DOHH2 (cell line): ENCODE measurements at regions not wholly inside any gene's neighbourhood (a gene's known extent, or its start where the extent isn't known, plus 50 kb on each side); places are given as distances from the start of the nearest gene placed in this dataset.

Experiments
- H3F3A ChIP-seq: fragments of 200-600 bp; sonication (generic), shearing (Covaris generic); 2 replicates; pipeline ENCODE4 v1.6.0; 2016; ENCODE audit warnings: antibody characterized with exemption, mild to moderate bottlenecking; ENCODE audit not compliant: control insufficient read depth, insufficient read depth
- H3K27ac ChIP-seq: fragments of 200-600 bp; sonication (generic); 2 replicates; pipeline ENCODE4 v1.5.1; 2014; ENCODE audit warnings: low read depth, mild to moderate bottlenecking, low read length, moderate library complexity
- H3K27me3 ChIP-seq: fragments of 200-600 bp; sonication (generic); 2 replicates; pipeline ENCODE4 v1.6.1; 2014; ENCODE audit warnings: mild to moderate bottlenecking, low read length, mixed read lengths; ENCODE audit not compliant: control insufficient read depth
- H3K36me3 ChIP-seq: fragments of 200-600 bp; sonication (generic); 2 replicates; pipeline ENCODE4 v1.6.1; 2014; ENCODE audit warnings: mild to moderate bottlenecking, low read length, moderate library complexity, mixed read lengths; ENCODE audit not compliant: control insufficient read depth
- H3K4me1 ChIP-seq: fragments of 200-600 bp; sonication (generic); 2 replicates; pipeline ENCODE4 v1.6.1; 2014; ENCODE audit warnings: mild to moderate bottlenecking, low read length, mixed read lengths; ENCODE audit not compliant: control insufficient read depth
- H3K4me2 ChIP-seq: fragments of 200-600 bp; sonication (generic); 2 replicates; pipeline ENCODE4 v1.6.0; 2014; ENCODE audit warnings: mild to moderate bottlenecking, low read length, moderate library complexity
- H3K4me3 ChIP-seq: fragments of 200-600 bp; sonication (generic); 2 replicates; pipeline ENCODE4 v1.5.1; 2014; ENCODE audit warnings: mild to moderate bottlenecking, low read length, mixed read lengths
- H3K79me2 ChIP-seq: fragments of 200-600 bp; sonication (generic); 2 replicates; pipeline ENCODE4 v1.6.1; 2014; ENCODE audit warnings: mild to moderate bottlenecking, low read length, mixed read lengths; ENCODE audit not compliant: control insufficient read depth
- H3K9me2 ChIP-seq: fragments of 200-600 bp; sonication (generic); replicated peaks from 2 replicates; pipeline ENCODE4 v1.6.1; 2014; ENCODE audit warnings: mild to moderate bottlenecking, low read length, mixed read lengths; ENCODE audit not compliant: control insufficient read depth
- H3K9me3 ChIP-seq: fragments of 200-600 bp; sonication (generic); 2 replicates; pipeline ENCODE4 v1.6.1; 2014; ENCODE audit warnings: antibody characterized with exemption, low read length, mixed read lengths; ENCODE audit not compliant: control insufficient read depth, insufficient read depth
- H4K20me1 ChIP-seq: fragments of 200-600 bp; sonication (generic); 2 replicates; pipeline ENCODE4 v1.6.0; 2014; ENCODE audit warnings: low read depth, mild to moderate bottlenecking, antibody characterized with exemption, low read length, moderate library complexity; ENCODE audit not compliant: control insufficient read depth, insufficient read depth
- CTCF ChIP-seq: fragments of 200-600 bp; sonication (generic); IDR thresholded peaks from one replicate; pipeline ENCODE4 v1.5.1; 2014; ENCODE audit warnings: antibody characterized with exemption, mild to moderate bottlenecking, low read depth, low read length; ENCODE audit not compliant: poor library complexity, severe bottlenecking
- EZH2phosphoT487 ChIP-seq: fragments of 200-600 bp; sonication (generic); IDR thresholded peaks from 2 replicates; pipeline ENCODE4 v1.6.1; 2017; ENCODE audit warnings: borderline replicate concordance, mild to moderate bottlenecking, antibody characterized with exemption, low read length, moderate library complexity, mixed read lengths

- Histone ChIP-seq H3K4me2 (no peak overlapping the region), H3K36me3 (no peaks in the 10 kb centered on the region), H4K20me1 (no peaks in the 10 kb centered on the region), H3K27me3 (no peaks in the 10 kb centered on the region), H3K27ac (no peak overlapping the region), H3F3A (no peaks in the 10 kb centered on the region), H3K4me1 (no peaks in the 10 kb centered on the region), H3K4me3 (no peak overlapping the region), H3K9me2 (no peaks in the 10 kb centered on the region), H3K9me3 (no peaks in the 10 kb centered on the region), H3K79me2 (no peaks in the 10 kb centered on the region)
- TF ChIP-seq EZH2phosphoT487, result no peak
- TF ChIP-seq CTCF, result no peak
Observed at GRCh38 chrY:8705636-8706300, 631.5 kb upstream of the TSPY4 start.

- H3K27ac ChIP-seq, result no peak overlapping the region
- no peaks in the 10 kb centered on the region for H4K20me1 ChIP-seq
- H3K4me3 ChIP-seq, result no peak overlapping the region
- no peaks in the 10 kb centered on the region for H3K9me3 ChIP-seq
- H3K9me2 ChIP-seq, result no peaks in the 10 kb centered on the region
- H3K79me2 ChIP-seq, result no peaks in the 10 kb centered on the region
- no peak for TF ChIP-seq EZH2phosphoT487
- TF ChIP-seq CTCF, result no peak
- no peaks in the 10 kb centered on the region for H3K27me3 ChIP-seq
- H3K4me2 ChIP-seq, result no peak overlapping the region
- no peaks in the 10 kb centered on the region for H3F3A ChIP-seq
- H3K4me1 ChIP-seq, result no peaks in the 10 kb centered on the region
- H3K36me3 ChIP-seq, result no peaks in the 10 kb centered on the region
Observed at GRCh38 chrY:8712296-8712695, 625.0 kb upstream of the TSPY4 start.

GRCh38 chrY:8715226-8715625 lies 622.0 kb upstream of the TSPY4 start:
- Histone ChIP-seq H3K27ac (no peak overlapping the region), H4K20me1 (no peaks in the 10 kb centered on the region), H3K9me3 (no peaks in the 10 kb centered on the region), H3K4me3 (no peak overlapping the region), H3K36me3 (no peaks in the 10 kb centered on the region), H3K27me3 (no peaks in the 10 kb centered on the region), H3K4me2 (no peak overlapping the region), H3K9me2 (no peaks in the 10 kb centered on the region), H3K4me1 (no peaks in the 10 kb centered on the region), H3F3A (no peaks in the 10 kb centered on the region), H3K79me2 (no peaks in the 10 kb centered on the region)
- TF ChIP-seq CTCF (no peak), EZH2phosphoT487 (no peak)
